Vagina (tissue), 2 donors: ENCODE measurements at regions not wholly inside any gene's neighbourhood (a gene's known extent, or its start where the extent isn't known, plus 50 kb on each side); places are given as distances from the start of the nearest gene placed in this dataset.

Experiments
- DNase-seq, 2 donors: peaks; one replicate each; pipeline ENCODE4 v3.0.0-alpha.2; 2017; ENCODE audit errors: extremely low spot score in 2 of 2
- H3K27ac ChIP-seq: fragments of 200-600 bp; sonication (generic); one replicate; pipeline ENCODE4 v1.5.1; 2019
- H3K27me3 ChIP-seq: fragments of 200-600 bp; sonication (generic); one replicate; pipeline ENCODE4 v1.5.1; 2019
- H3K36me3 ChIP-seq, 2 donors: fragments of 200-600 bp; sonication (generic); one replicate each; pipeline ENCODE4 v1.5.1; 2017 to 2019
- H3K4me1 ChIP-seq: fragments of 200-600 bp; sonication (generic); one replicate; pipeline ENCODE4 v1.5.1; 2019
- H3K4me3 ChIP-seq, 2 donors: fragments of 200-600 bp; sonication (generic); 1 replicate in 1 of 2; 2 replicates in 1 of 2; pipeline ENCODE4 v1.5.1; 2016 to 2019
- H3K9me3 ChIP-seq: fragments of 200-600 bp; sonication (generic); one replicate; pipeline ENCODE4 v1.5.1; 2019
- CTCF ChIP-seq, 3 experiments: fragments of 450-650 bp in 2 of 3; fragments of 200-600 bp in 1 of 3; sonication (generic) in 1 of 3; IDR thresholded peaks; one replicate each; pipeline ENCODE4 v1.5.1; 2017 to 2019; ENCODE audit warnings: antibody characterized with exemption in 3 of 3, mild to moderate bottlenecking in 2 of 3, moderate library complexity in 2 of 3
- POLR2A ChIP-seq, 2 donors: fragments of 450-650 bp; IDR thresholded peaks; one replicate each; pipeline ENCODE4 v1.6.1; 2017; ENCODE audit warnings: antibody characterized with exemption in 2 of 2, mild to moderate bottlenecking in 2 of 2, moderate library complexity in 2 of 2
- POLR2AphosphoS5 ChIP-seq, 2 donors: sonication (generic); formaldehyde crosslinking; IDR thresholded peaks; one replicate each; pipeline ENCODE4 v1.9.0; 2017; ENCODE audit warnings: antibody characterized with exemption in 2 of 2, mild to moderate bottlenecking in 2 of 2, low read depth in 1 of 2; ENCODE audit not compliant: insufficient read depth in 1 of 2
- intact Hi-C: fragments of 100-400 bp; cut with DNase I; formaldehyde crosslinking; loops from one replicate; pipeline ENCODE4 v1.15.1; 2023

GRCh38 chr2:149702571-149702970, 115.0 kb upstream of the MMADHC start:
- Histone ChIP-seq H3K27ac (no peak overlapping the region), H3K4me1 (no peaks in the 10 kb centered on the region), H3K36me3 (no peaks in the 10 kb centered on the region), H3K4me3 (no peak overlapping the region), H3K27me3 (no peaks in the 10 kb centered on the region), H3K9me3 (no peaks in the 10 kb centered on the region)
- DNase-seq, result no peak
- intact Hi-C loops, result no loop called here
- TF ChIP-seq POLR2AphosphoS5 (IDR thresholded peaks at IDR 0.05; ENCODE audit: insufficient read depth in 1 of 2, low read depth in 1 of 2) (no peak), CTCF (IDR thresholded peaks at IDR 0.05) (no peak), POLR2A (IDR thresholded peaks at IDR 0.05) (no peak)

GRCh38 chr2:149701241-149701640, 113.7 kb upstream of the MMADHC start:
- no peaks in the 10 kb centered on the region for H3K9me3 ChIP-seq
- intact Hi-C loops, result no loop called here
- TF ChIP-seq CTCF (IDR thresholded peaks at IDR 0.05), result no peak
- TF ChIP-seq POLR2A (IDR thresholded peaks at IDR 0.05), result no peak
- TF ChIP-seq POLR2AphosphoS5 (IDR thresholded peaks at IDR 0.05; ENCODE audit: insufficient read depth in 1 of 2, low read depth in 1 of 2), result no peak

GRCh38 chr2:149692961-149693396, 105.4 kb upstream of the MMADHC start:
- Histone ChIP-seq H3K4me1 (no peaks in the 10 kb centered on the region), H3K4me3 (no peak overlapping the region), H3K36me3 (no peaks in the 10 kb centered on the region), H3K27me3 (no peaks in the 10 kb centered on the region), H3K9me3 (no peaks in the 10 kb centered on the region), H3K27ac (no peak overlapping the region)
- no peak for DNase-seq
- TF ChIP-seq CTCF (IDR thresholded peaks at IDR 0.05) (no peak), POLR2A (IDR thresholded peaks at IDR 0.05) (no peak), POLR2AphosphoS5 (IDR thresholded peaks at IDR 0.05; ENCODE audit: insufficient read depth in 1 of 2, low read depth in 1 of 2) (no peak)
- intact Hi-C loops, result no loop called here

More at GRCh38 chr2:149701241-149701640, 113.7 kb upstream of the MMADHC start:
- DNase-seq, result no peak
- Histone ChIP-seq H3K4me1 (no peaks in the 10 kb centered on the region), H3K27me3 (no peaks in the 10 kb centered on the region), H3K27ac (no peak overlapping the region), H3K36me3 (no peaks in the 10 kb centered on the region), H3K4me3 (no peak overlapping the region)

- Histone ChIP-seq H3K36me3 (no peaks in the 10 kb centered on the region), H3K9me3 (no peaks in the 10 kb centered on the region), H3K4me3 (no peak overlapping the region), H3K27me3 (no peaks in the 10 kb centered on the region), H3K27ac (no peak overlapping the region), H3K4me1 (no peaks in the 10 kb centered on the region)
- no peak for DNase-seq
- TF ChIP-seq POLR2AphosphoS5 (IDR thresholded peaks at IDR 0.05; ENCODE audit: insufficient read depth in 1 of 2, low read depth in 1 of 2) (no peak), CTCF (IDR thresholded peaks at IDR 0.05) (no peak), POLR2A (IDR thresholded peaks at IDR 0.05) (no peak)
- intact Hi-C loops, result no loop called here
Measured at GRCh38 chr2:149690825-149691224, 103.2 kb upstream of the MMADHC start.

- no peak for DNase-seq
- Histone ChIP-seq H3K4me3 (no peak overlapping the region), H3K36me3 (no peaks in the 10 kb centered on the region), H3K4me1 (no peaks in the 10 kb centered on the region), H3K27me3 (no peaks in the 10 kb centered on the region), H3K9me3 (no peaks in the 10 kb centered on the region), H3K27ac (no peak overlapping the region)
- intact Hi-C loops, result no loop called here
- TF ChIP-seq POLR2AphosphoS5 (IDR thresholded peaks at IDR 0.05; ENCODE audit: insufficient read depth in 1 of 2, low read depth in 1 of 2), result no peak
- no peak for TF ChIP-seq CTCF (IDR thresholded peaks at IDR 0.05)
- TF ChIP-seq POLR2A (IDR thresholded peaks at IDR 0.05), result no peak
Measured at GRCh38 chr2:149687052-149687427, 99.5 kb upstream of the MMADHC start.
